ENCODE measurements at regions not wholly inside any gene's neighbourhood (a gene's known extent, or its start where the extent isn't known, plus 50 kb on each side); places are given as distances from the start of the nearest gene placed in this dataset.

GRCh38 chr7:116436305-116436826 is 63.2 kb upstream of the CAV2 start:
- TF ChIP-seq CTCF (conservative IDR thresholded peaks at IDR 0.05; ENCODE audit: low read depth, low read length) (no peak), EZH2 (IDR thresholded peaks at IDR 0.05; ENCODE audit: borderline replicate concordance, low read depth, low read length, poor library complexity, severe bottlenecking) (no peak)

All from A673 (cell line).